ENCODE measurements at regions not wholly inside any gene's neighbourhood (a gene's known extent, or its start where the extent isn't known, plus 50 kb on each side); places are given as distances from the start of the nearest gene placed in this dataset.
A peak's percentile ranks its signal among the peaks of the same experiment; 100 is the strongest.

DNA sequence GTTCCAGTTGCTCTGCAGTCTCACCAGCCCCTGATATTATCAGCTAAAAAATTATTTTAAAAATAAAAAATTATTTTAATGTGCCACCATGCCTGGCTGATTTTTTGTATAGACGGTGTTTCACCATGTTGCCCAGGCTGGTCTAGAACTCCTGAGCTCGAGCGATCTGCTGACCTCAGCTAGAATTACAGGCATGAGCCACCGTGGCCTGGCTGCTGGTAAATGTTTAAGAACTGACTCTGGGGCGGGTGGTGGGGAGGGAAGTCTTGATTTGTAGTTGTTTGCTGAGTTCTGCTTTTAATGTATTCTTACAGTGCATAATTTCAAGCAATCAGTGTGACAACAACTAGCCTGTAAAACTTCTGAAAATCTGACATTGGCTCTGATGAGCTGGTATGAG lies 120.9 kb upstream of the PLET1 start:
- Mint-ChIP-seq H3K4me3 (ENCODE audit: unreplicated experiment) (no peak overlapping the region), H3K9me3 (ENCODE audit: unreplicated experiment) (no peaks in the 10 kb centered on the region), H3K4me1 (ENCODE audit: unreplicated experiment) (no peaks in the 10 kb centered on the region), H3K27ac (ENCODE audit: unreplicated experiment) (no peak overlapping the region), H3K36me3 (ENCODE audit: unreplicated experiment) (no peaks in the 10 kb centered on the region), H3K27me3 (ENCODE audit: unreplicated experiment) (peaks cover 22% of the 10 kb centered on the region)
- TF ChIP-seq, protein P1, sequence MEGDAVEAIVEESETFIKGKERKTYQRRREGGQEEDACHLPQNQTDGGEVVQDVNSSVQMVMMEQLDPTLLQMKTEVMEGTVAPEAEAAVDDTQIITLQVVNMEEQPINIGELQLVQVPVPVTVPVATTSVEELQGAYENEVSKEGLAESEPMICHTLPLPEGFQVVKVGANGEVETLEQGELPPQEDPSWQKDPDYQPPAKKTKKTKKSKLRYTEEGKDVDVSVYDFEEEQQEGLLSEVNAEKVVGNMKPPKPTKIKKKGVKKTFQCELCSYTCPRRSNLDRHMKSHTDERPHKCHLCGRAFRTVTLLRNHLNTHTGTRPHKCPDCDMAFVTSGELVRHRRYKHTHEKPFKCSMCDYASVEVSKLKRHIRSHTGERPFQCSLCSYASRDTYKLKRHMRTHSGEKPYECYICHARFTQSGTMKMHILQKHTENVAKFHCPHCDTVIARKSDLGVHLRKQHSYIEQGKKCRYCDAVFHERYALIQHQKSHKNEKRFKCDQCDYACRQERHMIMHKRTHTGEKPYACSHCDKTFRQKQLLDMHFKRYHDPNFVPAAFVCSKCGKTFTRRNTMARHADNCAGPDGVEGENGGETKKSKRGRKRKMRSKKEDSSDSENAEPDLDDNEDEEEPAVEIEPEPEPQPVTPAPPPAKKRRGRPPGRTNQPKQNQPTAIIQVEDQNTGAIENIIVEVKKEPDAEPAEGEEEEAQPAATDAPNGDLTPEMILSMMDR (IDR thresholded peaks at IDR 0.05) = no peak
- peak; percentile 59 for DNase-seq (ENCODE audit: extremely low spot score, unreplicated experiment)

DNA sequence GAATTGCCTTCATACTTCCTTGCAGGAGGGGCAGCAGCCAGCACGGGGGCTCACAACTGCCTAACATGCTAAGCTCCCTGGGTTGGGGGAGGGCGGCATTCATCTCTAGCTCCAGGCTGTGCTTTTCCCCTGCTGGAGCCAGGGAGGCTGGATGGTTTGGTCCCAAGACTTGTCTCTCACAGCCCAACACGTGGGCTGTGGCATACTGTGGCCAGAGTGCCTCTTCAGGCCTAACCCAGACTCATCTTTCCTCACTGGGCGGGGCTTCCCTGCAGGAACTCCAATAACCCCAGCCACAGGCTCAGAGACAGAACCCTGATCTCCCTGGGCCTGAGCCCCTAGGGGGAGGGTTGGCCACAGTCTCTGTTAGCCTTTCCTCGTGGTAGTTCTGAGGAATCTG lies 121.9 kb upstream of the PLET1 start:
- no peak overlapping the region for H3K27ac Mint-ChIP-seq (ENCODE audit: unreplicated experiment)
- TF ChIP-seq, protein P1 (IDR thresholded peaks at IDR 0.05) = no peak
- H3K4me3 Mint-ChIP-seq (ENCODE audit: unreplicated experiment) = no peak overlapping the region
- H3K27me3 Mint-ChIP-seq (ENCODE audit: unreplicated experiment) = peaks cover 25% of the 10 kb centered on the region
- no peaks in the 10 kb centered on the region for H3K9me3 Mint-ChIP-seq (ENCODE audit: unreplicated experiment)
- no peaks in the 10 kb centered on the region for H3K36me3 Mint-ChIP-seq (ENCODE audit: unreplicated experiment)
- H3K4me1 Mint-ChIP-seq (ENCODE audit: unreplicated experiment) = no peaks in the 10 kb centered on the region
- DNase-seq (ENCODE audit: extremely low spot score, unreplicated experiment) = peak; percentile 59

DNA sequence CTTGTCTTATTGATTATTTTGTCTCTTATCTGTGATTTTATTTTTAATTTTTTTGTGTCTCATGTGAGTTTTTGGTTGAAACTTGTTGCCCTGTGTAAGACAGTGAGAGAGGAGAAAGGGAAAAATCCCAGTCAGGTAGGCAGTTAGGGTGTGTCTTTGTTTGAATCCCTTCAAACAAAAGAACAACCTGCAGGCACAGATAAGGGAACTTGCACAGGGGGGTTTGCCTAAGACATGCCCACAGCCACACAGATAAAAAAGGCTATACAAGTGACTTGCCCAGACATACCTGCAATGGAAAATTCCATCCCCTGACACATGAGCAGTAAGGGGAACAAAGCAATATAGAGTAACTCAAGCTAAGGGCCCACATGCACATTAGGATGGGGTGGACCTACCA lies 127.8 kb upstream of the PLET1 start:
- Mint-ChIP-seq H3K4me3 (ENCODE audit: unreplicated experiment) (no peak overlapping the region), H3K9me3 (ENCODE audit: unreplicated experiment) (no peaks in the 10 kb centered on the region), H3K36me3 (ENCODE audit: unreplicated experiment) (no peaks in the 10 kb centered on the region), H3K4me1 (ENCODE audit: unreplicated experiment) (no peaks in the 10 kb centered on the region), H3K27ac (ENCODE audit: unreplicated experiment) (no peak overlapping the region), H3K27me3 (ENCODE audit: unreplicated experiment) (peaks cover 45% of the 10 kb centered on the region)
- DNase-seq (ENCODE audit: extremely low spot score, unreplicated experiment) = no peak
- TF ChIP-seq, protein P1 (IDR thresholded peaks at IDR 0.05) = no peak

DNA sequence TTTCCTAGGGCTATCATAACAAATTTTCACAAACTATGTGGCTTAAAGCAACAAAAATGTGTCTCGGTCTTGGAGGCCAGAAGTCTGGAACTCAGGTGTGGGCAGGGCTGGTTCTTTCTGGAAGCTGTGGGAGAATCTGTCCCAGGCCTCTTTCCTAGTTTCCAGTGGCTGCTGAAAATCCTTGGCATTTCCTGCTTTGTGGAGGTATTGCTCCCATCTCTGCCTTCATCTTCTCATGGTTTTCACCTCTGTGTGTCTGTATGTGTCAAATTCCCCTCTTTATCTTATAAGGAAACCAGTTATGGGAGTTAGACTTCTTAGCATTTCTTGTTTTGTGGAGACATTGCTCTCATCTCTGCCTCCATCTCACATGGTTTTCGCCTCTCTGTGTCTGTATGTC lies 130.4 kb upstream of the PLET1 start:
- H3K27ac Mint-ChIP-seq (ENCODE audit: unreplicated experiment) = no peak overlapping the region
- no peak overlapping the region for H3K4me3 Mint-ChIP-seq (ENCODE audit: unreplicated experiment)
- no peaks in the 10 kb centered on the region for H3K9me3 Mint-ChIP-seq (ENCODE audit: unreplicated experiment)
- no peaks in the 10 kb centered on the region for H3K4me1 Mint-ChIP-seq (ENCODE audit: unreplicated experiment)
- no peaks in the 10 kb centered on the region for H3K36me3 Mint-ChIP-seq (ENCODE audit: unreplicated experiment)
- no peak for DNase-seq (ENCODE audit: extremely low spot score, unreplicated experiment)
- TF ChIP-seq, protein P1 (IDR thresholded peaks at IDR 0.05) = no peak
- peaks cover 41% of the 10 kb centered on the region for H3K27me3 Mint-ChIP-seq (ENCODE audit: unreplicated experiment)

DNA sequence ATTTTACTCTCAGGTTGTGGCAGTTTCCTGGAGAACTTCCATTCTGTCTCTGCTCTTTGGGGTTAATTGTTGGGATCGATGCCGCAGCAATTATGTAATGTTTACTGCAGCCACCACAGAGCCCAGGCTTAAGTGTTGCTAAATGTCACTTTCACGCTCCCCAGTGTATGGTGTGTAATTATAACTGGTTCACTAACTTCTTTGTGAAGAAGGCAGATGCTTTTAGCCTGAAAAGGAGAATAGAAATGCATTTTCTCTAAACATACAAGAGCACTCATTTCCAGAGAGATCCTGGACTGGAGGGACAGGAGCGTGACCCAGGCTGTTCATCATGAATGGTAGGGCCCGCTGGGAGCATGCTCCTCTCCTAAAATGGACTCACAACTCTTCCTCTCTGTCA lies 132.2 kb upstream of the PLET1 start:
- TF ChIP-seq, protein P1 (IDR thresholded peaks at IDR 0.05) = no peak
- Mint-ChIP-seq H3K27ac (ENCODE audit: unreplicated experiment) (no peak overlapping the region), H3K4me3 (ENCODE audit: unreplicated experiment) (no peak overlapping the region), H3K27me3 (ENCODE audit: unreplicated experiment) (peaks cover 53% of the 10 kb centered on the region), H3K36me3 (ENCODE audit: unreplicated experiment) (no peaks in the 10 kb centered on the region), H3K4me1 (ENCODE audit: unreplicated experiment) (no peaks in the 10 kb centered on the region), H3K9me3 (ENCODE audit: unreplicated experiment) (no peaks in the 10 kb centered on the region)
- DNase-seq (ENCODE audit: extremely low spot score, unreplicated experiment) = no peak
